ENCODE measurements at regions not wholly inside any gene's neighbourhood (a gene's known extent, or its start where the extent isn't known, plus 50 kb on each side); places are given as distances from the start of the nearest gene placed in this dataset.

DNA sequence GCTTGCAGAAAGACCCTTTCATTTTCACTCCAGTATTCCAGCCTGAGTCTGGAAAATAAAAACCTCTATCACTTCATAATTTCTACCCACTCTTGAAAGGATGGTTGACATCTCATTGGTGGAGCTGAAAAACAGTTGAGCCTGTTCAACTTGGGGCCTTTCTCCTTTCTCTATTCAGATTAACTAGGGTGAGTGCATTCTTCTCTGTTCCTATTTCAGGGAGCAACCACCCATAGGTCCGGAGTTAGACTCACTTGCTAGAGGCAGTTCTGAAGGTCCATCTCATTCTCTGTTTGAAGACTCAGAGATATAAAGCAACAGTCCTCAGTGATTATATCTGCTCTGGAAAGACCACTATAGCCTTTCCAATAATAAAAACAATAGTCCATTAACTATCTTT lies 167.9 kb upstream of the SPOPL start:
- TF ChIP-seq, protein P1, sequence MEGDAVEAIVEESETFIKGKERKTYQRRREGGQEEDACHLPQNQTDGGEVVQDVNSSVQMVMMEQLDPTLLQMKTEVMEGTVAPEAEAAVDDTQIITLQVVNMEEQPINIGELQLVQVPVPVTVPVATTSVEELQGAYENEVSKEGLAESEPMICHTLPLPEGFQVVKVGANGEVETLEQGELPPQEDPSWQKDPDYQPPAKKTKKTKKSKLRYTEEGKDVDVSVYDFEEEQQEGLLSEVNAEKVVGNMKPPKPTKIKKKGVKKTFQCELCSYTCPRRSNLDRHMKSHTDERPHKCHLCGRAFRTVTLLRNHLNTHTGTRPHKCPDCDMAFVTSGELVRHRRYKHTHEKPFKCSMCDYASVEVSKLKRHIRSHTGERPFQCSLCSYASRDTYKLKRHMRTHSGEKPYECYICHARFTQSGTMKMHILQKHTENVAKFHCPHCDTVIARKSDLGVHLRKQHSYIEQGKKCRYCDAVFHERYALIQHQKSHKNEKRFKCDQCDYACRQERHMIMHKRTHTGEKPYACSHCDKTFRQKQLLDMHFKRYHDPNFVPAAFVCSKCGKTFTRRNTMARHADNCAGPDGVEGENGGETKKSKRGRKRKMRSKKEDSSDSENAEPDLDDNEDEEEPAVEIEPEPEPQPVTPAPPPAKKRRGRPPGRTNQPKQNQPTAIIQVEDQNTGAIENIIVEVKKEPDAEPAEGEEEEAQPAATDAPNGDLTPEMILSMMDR (conservative IDR thresholded peaks at IDR 0.05; ENCODE audit: low read depth in 2 of 2), result no peak
- TF ChIP-seq POLR2AphosphoS5 (IDR thresholded peaks at IDR 0.05; ENCODE audit: low read depth) (no peak), EZH2 (IDR thresholded peaks at IDR 0.05; ENCODE audit: low read depth, unreplicated experiment) (no peak), JUNB (IDR thresholded peaks at IDR 0.05; ENCODE audit: unreplicated experiment) (no peak), EZH2phosphoT487 (IDR thresholded peaks at IDR 0.05; ENCODE audit: unreplicated experiment) (no peak), CREB1 (CRISPR knock-in tag; IDR thresholded peaks at IDR 0.05; ENCODE audit: low read depth) (no peak)
- TF ChIP-seq, protein P2, sequence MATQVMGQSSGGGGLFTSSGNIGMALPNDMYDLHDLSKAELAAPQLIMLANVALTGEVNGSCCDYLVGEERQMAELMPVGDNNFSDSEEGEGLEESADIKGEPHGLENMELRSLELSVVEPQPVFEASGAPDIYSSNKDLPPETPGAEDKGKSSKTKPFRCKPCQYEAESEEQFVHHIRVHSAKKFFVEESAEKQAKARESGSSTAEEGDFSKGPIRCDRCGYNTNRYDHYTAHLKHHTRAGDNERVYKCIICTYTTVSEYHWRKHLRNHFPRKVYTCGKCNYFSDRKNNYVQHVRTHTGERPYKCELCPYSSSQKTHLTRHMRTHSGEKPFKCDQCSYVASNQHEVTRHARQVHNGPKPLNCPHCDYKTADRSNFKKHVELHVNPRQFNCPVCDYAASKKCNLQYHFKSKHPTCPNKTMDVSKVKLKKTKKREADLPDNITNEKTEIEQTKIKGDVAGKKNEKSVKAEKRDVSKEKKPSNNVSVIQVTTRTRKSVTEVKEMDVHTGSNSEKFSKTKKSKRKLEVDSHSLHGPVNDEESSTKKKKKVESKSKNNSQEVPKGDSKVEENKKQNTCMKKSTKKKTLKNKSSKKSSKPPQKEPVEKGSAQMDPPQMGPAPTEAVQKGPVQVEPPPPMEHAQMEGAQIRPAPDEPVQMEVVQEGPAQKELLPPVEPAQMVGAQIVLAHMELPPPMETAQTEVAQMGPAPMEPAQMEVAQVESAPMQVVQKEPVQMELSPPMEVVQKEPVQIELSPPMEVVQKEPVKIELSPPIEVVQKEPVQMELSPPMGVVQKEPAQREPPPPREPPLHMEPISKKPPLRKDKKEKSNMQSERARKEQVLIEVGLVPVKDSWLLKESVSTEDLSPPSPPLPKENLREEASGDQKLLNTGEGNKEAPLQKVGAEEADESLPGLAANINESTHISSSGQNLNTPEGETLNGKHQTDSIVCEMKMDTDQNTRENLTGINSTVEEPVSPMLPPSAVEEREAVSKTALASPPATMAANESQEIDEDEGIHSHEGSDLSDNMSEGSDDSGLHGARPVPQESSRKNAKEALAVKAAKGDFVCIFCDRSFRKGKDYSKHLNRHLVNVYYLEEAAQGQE (IDR thresholded peaks at IDR 0.05; ENCODE audit: unreplicated experiment), result no peak

All from GM23338 (cell line).